NT2/D1 (cell line): ENCODE measurements at regions not wholly inside any gene's neighbourhood (a gene's known extent, or its start where the extent isn't known, plus 50 kb on each side); places are given as distances from the start of the nearest gene placed in this dataset.

Experiments used
- DNase-seq: peaks from one replicate; pipeline ENCODE4 v3.0.0-alpha.2; 2011; ENCODE audit warnings: low read depth, low spot score
- H3K27me3 ChIP-seq: 2 replicates; pipeline ENCODE4 v1.6.0; 2011; ENCODE audit warnings: mild to moderate bottlenecking; ENCODE audit not compliant: insufficient read length, insufficient read depth
- H3K36me3 ChIP-seq: 2 replicates; pipeline ENCODE4 v1.6.1; 2011; ENCODE audit warnings: mild to moderate bottlenecking, low read length, mixed read lengths; ENCODE audit not compliant: insufficient read depth, insufficient read length
- H3K4me1 ChIP-seq: 2 replicates; pipeline ENCODE4 v1.5.1; 2011; ENCODE audit not compliant: insufficient read depth, insufficient read length
- H3K4me3 ChIP-seq: 2 replicates; pipeline ENCODE4 v1.5.1; 2011; ENCODE audit warnings: low read depth; ENCODE audit not compliant: insufficient read length
- H3K9ac ChIP-seq: 2 replicates; pipeline ENCODE4 v1.6.0; 2011; ENCODE audit warnings: low read depth; ENCODE audit not compliant: insufficient read length
- H3K9me3 ChIP-seq: 2 replicates; pipeline ENCODE4 v1.5.1; 2011; ENCODE audit warnings: mild to moderate bottlenecking, low read length; ENCODE audit not compliant: insufficient read depth
- SUZ12 ChIP-seq: IDR thresholded peaks from 2 replicates; pipeline ENCODE4 v1.6.1; 2011; ENCODE audit not compliant: insufficient read length, insufficient read depth; ENCODE audit errors: extremely low read depth
- YY1 ChIP-seq: IDR thresholded peaks from 2 replicates; pipeline ENCODE4 v1.6.1; 2011; ENCODE audit not compliant: insufficient read length, insufficient read depth
- ZNF274 ChIP-seq: IDR thresholded peaks from 2 replicates; pipeline ENCODE4 v1.6.1; 2011; ENCODE audit warnings: mild to moderate bottlenecking, low read depth, low read length

- TF ChIP-seq SUZ12 (no peak), YY1 (no peak), ZNF274 (no peak)
- H3K4me1 ChIP-seq = no peaks in the 10 kb centered on the region
- H3K9me3 ChIP-seq = peaks cover 13% of the 10 kb centered on the region; the same call in 1 of the 2 replicates
- H3K9ac ChIP-seq = no peak overlapping the region
- no peak for DNase-seq
- no peak overlapping the region for H3K4me3 ChIP-seq
- H3K36me3 ChIP-seq = no peaks in the 10 kb centered on the region
- H3K27me3 ChIP-seq = no peaks in the 10 kb centered on the region
Observed at GRCh38 chr13:72286421-72286820, 419.4 kb upstream of the DACH1 start.

- H3K4me3 ChIP-seq = no peak overlapping the region
- no peaks in the 10 kb centered on the region for H3K36me3 ChIP-seq
- no peaks in the 10 kb centered on the region for H3K4me1 ChIP-seq
- H3K27me3 ChIP-seq = no peaks in the 10 kb centered on the region
- no peak overlapping the region for H3K9ac ChIP-seq
- peaks cover 4% of the 10 kb centered on the region; the same call in 1 of the 2 replicates for H3K9me3 ChIP-seq
- DNase-seq = no peak
- no peak for TF ChIP-seq YY1
Observed at GRCh38 chr13:72284791-72285190, 417.8 kb upstream of the DACH1 start.

DNA sequence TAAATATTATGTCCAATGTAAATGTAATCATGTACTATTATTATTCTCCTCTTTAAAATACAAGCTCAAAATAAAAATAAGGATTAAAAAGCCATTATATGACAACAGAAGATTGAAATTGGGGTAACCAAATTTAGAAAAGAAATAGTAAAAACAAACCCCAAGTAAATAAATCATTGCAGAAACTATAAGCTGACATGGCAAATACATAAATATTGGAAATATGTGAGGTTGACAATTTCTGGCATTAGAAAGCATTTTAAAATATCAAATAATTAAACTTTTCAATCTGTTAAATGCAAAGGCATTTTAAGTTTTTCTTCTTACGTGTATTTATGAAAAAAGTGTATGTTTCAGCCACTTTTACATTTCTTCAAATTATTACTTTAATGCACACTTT is 394.7 kb upstream of the DACH1 start:
- Histone ChIP-seq H3K36me3 (no peaks in the 10 kb centered on the region), H3K4me3 (no peak overlapping the region), H3K9me3 (no peaks in the 10 kb centered on the region), H3K27me3 (no peaks in the 10 kb centered on the region), H3K4me1 (no peaks in the 10 kb centered on the region), H3K9ac (no peak overlapping the region)
- no peak for DNase-seq
- TF ChIP-seq YY1 (no peak), SUZ12 (no peak), ZNF274 (no peak)

DNA sequence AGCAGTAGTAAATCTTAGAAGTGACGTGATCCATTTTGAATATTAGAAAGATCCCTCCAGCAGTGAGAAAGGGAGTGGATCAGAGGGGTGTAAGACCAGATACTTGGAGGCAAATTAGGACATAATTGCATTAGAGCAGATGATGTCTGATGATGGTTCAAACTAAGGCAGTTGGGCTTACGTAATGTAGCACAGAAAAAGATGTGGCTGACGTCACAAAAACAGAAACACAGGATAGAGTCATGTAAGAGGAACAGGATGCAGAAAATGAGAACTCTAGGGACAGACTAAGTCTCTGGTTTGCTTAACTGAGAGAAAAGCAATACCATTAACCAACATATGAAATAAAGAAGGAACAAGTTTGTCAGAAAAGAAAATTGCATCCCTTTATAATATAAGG is 392.5 kb upstream of the DACH1 start:
- TF ChIP-seq YY1 (no peak), SUZ12 (no peak), ZNF274 (no peak)
- Histone ChIP-seq H3K36me3 (no peaks in the 10 kb centered on the region), H3K4me1 (no peaks in the 10 kb centered on the region), H3K9me3 (no peaks in the 10 kb centered on the region), H3K4me3 (no peak overlapping the region), H3K9ac (no peak overlapping the region), H3K27me3 (no peaks in the 10 kb centered on the region)
- no peak for DNase-seq

DNA sequence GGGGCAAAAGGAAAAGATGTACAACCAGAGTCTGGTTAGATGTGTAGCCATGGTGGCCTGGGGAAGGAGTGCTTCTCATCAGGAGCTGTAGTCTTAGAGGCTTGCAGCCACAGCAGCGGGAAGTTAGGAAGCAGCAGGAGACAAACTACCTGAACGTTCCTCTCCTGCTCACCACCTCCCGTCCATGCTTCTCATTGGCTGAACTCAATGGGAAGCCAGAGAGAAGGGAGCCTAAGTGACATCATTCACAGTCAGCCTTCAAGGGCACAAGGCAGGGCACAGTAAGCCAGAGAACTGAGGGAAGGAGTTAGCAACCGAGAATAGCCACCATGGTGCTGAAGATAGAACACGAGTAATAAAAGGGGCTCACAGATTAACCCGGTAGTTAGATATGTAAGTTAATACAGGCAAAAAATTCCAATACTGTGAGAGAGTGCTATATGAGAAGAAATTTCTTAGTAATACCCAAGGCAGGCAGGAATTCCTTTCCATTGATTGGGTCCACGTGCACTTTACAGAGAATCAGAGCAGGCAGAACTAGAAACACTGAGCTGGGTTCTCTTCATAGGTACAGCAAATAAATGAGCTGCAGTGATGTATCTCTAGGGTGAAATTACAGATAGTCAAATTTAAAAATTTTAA is 391.5 kb upstream of the DACH1 start:
- no peaks in the 10 kb centered on the region for H3K9me3 ChIP-seq
- DNase-seq = no peak
- no peaks in the 10 kb centered on the region for H3K4me1 ChIP-seq
- H3K27me3 ChIP-seq = no peaks in the 10 kb centered on the region
- no peaks in the 10 kb centered on the region for H3K36me3 ChIP-seq
- TF ChIP-seq ZNF274 (no peak), SUZ12 (no peak), YY1 (no peak)
- H3K4me3 ChIP-seq = no peak overlapping the region
- no peak overlapping the region for H3K9ac ChIP-seq

- no peaks in the 10 kb centered on the region for H3K9me3 ChIP-seq
- H3K36me3 ChIP-seq = no peaks in the 10 kb centered on the region
- H3K27me3 ChIP-seq = no peaks in the 10 kb centered on the region
- no peak overlapping the region for H3K9ac ChIP-seq
- H3K4me1 ChIP-seq = no peaks in the 10 kb centered on the region
- peak; percentile 64 for DNase-seq
- H3K4me3 ChIP-seq = no peak overlapping the region
- TF ChIP-seq ZNF274 (no peak), SUZ12 (no peak), YY1 (no peak)
Observed at GRCh38 chr13:72255908-72256307, 388.9 kb upstream of the DACH1 start.

DNA sequence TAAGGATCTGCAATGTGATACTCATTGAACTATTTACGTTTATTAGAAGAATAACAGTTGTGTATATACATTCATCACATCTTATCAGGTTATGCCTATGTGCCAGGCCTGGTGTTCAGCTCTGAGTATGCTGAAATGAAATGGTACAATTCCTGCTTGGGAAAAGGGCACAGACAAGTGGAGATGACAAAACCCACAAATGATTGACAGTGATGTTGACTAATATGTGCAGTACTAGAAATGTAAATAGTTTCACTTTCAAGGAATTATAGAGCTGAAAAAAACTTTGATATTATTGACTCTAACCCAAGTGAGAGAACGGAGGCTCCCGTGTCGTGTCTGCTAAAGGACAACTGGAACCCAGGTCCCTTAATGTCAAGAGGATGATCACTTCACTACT is 386.8 kb upstream of the DACH1 start:
- no peaks in the 10 kb centered on the region for H3K9me3 ChIP-seq
- TF ChIP-seq SUZ12 (no peak), ZNF274 (no peak), YY1 (no peak)
- no peak overlapping the region for H3K9ac ChIP-seq
- H3K27me3 ChIP-seq = no peaks in the 10 kb centered on the region
- DNase-seq = no peak
- no peak overlapping the region for H3K4me3 ChIP-seq
- H3K4me1 ChIP-seq = no peaks in the 10 kb centered on the region
- no peaks in the 10 kb centered on the region for H3K36me3 ChIP-seq
